Embryonic facial prominence (tissue), 1 donor: ENCODE measurements at regions not wholly inside any gene's neighbourhood (a gene's known extent, or its start where the extent isn't known, plus 50 kb on each side); places are given as distances from the start of the nearest gene placed in this dataset.
"Not testable (repeated sequence)": the region's sequence is repeated elsewhere in the genome, so short reads cannot be mapped to it uniquely, and the experiment has no call there.

Experiments used
- DNase-seq: peaks from one replicate; pipeline ENCODE4 v3.0.0-alpha.2; 2016; ENCODE audit errors: extremely low spot score

DNA sequence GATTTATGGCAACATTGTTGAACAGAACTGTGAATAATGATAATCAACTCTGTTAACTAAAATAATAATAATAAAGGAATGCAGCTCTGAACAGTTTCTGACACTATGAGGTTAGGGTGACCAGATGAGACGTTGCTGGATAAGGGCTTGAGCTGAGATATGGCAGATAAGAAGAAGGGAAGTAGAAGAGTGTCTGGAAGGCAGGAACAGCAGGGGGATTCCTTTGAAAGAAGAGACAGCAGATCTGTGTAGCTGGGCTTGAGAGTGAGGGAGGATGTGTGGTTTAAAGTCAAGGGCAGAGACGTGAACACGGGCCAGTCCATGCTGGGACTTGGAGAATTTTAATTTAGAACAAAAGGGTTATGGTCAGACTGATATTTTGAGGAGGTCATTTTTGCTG, 273.1 kb upstream of the SLC14A2 start:
- DNase-seq = no peak

DNA sequence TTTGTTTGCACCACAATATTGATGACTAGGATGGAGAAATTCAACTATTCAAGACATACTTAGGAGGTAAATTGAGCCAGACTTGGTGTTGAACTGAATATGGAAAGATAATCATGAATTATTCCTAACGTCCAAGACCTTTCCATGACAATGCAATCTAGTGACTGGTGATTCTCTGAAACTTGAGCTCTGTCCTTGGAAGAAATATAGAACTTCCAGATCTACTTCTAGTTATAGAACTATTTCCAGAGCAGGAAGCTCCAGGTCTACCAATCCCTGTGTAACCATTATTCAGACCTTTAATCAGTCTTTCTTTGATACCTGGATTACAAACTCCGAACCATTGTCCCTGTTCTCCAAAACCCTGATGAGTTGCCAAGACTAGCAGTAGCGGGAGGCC, 272.6 kb upstream of the SLC14A2 start:
- DNase-seq = no peak

DNA sequence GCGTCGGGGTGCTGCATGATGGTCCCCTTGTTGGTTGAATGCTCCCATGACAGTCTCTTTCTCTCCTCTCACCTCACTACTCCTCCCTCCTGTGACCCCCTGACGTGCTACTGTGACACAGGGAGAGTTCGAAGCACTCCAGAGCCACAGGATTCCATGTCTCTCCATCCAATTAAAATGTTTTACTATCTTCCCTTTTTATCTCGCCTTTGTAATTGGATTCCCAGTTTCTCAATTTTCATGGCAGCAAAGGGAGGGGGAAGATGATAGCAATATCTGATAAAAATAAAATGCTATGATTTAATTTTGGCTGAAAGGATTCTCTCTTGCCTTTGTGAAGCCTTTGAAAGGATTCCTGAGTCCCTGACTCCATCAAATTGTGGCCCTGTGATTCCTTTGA, 271.9 kb upstream of the SLC14A2 start:
- DNase-seq = no peak

DNA sequence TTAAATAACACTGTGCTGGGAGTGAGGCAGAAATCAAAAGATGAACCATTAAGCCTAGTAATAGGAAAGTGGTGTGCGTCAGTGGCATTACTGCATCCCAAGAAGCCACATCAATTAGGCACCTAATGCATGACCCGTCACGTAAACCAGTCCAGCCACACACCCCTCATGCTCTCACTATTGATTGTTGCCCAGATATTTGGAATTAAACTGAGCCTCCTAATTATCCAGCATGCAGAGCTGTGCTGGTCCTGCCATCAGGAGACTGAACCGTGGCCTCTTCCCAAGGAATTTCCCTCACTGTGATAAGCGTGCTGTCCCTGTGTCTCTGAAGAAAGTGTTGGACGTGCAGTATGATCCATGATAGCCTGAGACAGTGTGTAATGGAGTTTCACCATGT, 270.6 kb upstream of the SLC14A2 start:
- DNase-seq = not testable (repeated sequence)

GRCh38 chr18:45349019-45349418, 266.3 kb upstream of the SLC14A2 start:
- DNase-seq = no peak

DNA sequence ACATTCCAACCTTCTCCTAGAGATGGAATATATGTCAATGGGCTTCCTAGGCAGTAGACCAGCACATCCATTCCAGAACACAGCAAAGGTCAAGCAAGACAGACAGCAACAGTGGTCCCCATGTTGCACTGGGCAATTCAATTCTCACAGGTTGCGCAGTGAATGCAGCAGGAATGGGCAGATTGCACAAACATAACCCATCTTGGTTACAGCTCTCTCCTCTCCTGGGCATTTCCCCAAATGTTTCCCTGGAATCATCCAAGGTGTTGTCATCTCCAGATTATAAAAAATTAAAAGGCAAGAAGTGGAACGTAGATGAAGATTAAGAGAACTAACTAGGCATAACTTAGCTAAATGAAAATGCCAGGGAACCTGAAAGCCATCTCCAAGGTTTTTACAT, 265.8 kb upstream of the SLC14A2 start:
- no peak for DNase-seq

- no peak for DNase-seq
These were observed 264.7 kb upstream of the SLC14A2 start for GRCh38 chr18:45350404-45351156.

GRCh38 chr18:45352874-45353273, 262.4 kb upstream of the SLC14A2 start:
- DNase-seq = no peak

- DNase-seq = no peak
These were observed 261.7 kb upstream of the SLC14A2 start for GRCh38 chr18:45353530-45353929.

GRCh38 chr18:45355944-45356520, 259.2 kb upstream of the SLC14A2 start:
- no peak for DNase-seq

DNA sequence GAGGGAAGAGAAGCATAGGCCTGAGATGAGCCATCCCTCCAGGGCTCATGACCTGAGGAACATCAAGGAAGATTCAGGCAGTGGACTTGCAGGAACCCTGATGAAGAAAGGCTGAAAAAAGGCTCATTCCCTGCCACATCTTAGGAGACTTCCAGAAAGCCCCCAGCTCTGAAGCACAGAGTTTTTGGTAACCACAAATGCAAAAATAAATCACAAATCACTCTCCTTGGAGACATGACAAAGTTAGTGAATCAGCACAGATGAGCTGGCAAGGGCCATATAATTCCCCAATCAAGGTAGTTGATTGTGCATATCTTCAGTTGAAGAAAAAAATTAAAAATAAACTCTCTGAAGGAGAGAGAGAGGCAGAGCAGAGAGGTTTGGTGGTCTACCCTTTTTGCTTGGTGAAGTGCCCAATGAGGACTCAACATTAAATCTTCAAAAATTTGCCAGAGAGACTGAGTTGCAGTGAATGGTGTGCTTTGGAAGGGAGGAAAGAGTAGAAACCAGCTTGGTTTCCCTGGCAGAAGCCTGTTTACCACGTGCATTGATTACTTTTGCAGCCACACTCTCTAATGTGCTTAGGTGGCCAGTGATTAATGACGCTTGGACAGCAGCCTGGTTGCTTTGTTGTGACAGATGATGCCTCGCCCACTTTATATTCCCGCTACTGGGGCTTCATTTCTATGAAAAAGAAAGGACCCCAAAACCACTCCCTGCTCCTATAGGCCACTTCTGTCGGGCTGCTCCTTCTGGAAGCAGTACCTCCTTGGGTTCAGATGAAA, 257.4 kb upstream of the SLC14A2 start:
- no peak for DNase-seq

GRCh38 chr18:45359275-45360009, 255.8 kb upstream of the SLC14A2 start:
- no peak for DNase-seq

- DNase-seq = no peak
These were observed 254.0 kb upstream of the SLC14A2 start for GRCh38 chr18:45361125-45361851.

GRCh38 chr18:45363196-45363595, 252.1 kb upstream of the SLC14A2 start:
- DNase-seq = no peak

- no peak for DNase-seq
These were observed 249.4 kb upstream of the SLC14A2 start for GRCh38 chr18:45365835-45366234.

- DNase-seq = peak; percentile 39
These were observed 244.8 kb upstream of the SLC14A2 start for GRCh38 chr18:45370255-45371010.

DNA sequence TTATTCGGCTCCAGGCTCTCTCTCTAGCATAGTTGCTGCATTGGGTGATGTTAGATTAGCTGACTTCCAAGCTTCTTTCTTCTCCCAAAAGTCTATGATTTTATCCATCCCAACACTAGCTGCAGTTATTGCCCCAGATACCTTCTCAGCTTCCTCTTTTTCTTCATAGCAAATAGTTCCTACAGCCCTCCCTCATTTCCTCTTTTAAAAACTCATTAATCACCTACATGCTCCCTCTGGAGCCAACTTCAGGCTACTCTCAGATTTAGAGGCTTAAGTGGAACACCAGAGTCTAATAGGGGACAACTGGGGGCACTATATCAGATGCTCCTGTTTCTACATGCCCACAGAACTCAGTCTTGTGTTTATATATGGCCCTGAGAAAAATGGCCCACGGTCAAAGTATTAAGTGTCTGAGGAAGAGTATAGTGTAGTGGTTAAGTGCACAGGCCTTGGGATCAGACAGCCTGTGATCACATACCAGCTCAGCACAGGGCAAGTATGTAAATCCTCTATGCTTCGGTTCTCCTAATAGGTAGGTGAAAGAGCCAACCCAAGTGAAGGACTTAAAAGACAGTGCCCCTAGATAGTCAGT, 241.9 kb upstream of the SLC14A2 start:
- no peak for DNase-seq

DNA sequence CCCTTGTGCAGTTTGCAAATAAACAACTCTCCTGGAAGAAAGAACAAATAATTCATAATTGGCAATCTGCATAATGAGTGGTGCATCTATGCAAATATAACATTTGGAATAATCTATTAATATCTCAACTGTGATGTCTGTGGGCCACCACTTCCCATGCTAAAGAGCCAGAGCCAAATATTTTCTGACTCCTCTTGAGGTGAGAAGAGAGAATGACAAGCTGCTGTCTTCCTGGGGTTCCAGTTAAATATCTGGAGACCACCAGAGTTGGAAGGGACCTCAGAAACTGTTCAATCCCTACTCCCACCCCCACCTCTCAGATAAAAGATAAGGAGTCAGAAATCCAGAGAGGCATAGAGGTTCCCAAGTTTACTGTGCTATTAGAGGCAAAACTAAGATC, 241.0 kb upstream of the SLC14A2 start:
- no peak for DNase-seq

DNA sequence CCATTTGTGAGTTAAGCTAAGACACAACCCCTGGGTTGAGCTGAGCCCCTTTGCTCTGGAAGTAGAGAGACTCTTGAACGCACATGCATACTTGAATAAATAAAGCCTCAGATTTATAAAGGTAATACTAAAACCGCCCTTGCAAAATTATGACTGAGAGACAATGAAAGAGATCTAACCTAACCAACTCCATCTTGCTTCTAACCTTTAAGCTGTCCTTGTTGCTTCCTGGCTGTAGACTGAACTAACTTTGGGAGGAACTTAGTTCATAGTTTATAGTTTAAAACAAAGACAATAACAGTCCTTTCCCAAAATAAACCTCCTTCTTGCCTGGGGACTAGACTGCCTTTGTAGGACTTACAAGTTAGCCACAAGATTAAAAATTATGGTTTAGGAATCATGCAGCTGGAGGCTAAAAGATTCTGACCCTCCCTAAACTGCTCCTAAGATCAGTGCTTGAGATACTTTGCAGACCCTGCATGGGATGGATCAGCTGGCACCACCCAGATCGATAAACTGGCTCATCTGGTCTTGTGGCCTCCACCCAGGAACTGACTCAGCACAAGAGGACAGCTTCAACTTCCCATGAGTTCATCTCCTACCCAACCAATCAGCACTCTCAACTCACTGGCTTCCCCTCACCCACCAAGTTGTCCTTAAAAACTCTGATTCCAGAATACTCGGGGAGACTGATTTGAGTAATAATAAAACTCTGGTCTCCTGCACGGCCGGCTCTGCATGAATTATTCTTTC, 240.2 kb upstream of the SLC14A2 start:
- DNase-seq = no peak

DNA sequence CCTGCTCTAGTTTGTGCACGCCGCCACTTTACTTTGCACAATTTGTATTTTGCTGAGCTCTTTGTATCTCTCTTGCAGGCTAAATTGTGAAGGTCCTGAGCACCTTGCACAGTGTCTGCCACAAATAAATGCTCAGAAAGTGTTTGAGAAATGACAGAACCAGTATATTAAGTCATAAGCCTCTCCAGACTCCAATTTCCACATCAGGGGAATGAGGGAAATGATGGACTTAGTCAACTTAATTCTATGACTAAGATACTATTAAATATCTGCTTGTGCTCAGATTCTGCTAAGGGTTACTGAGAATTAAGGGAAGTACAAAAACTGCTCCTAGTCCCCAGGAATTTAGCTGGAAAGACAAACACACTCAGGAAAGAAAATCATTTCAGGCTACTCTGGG, 239.1 kb upstream of the SLC14A2 start:
- DNase-seq = no peak
